Activated CD4-positive, alpha-beta T cell treated with anti-CD3 and anti-CD28 coated beads, Interleukin-2, Interleukin-6, amounts not matched to agents 100 ng/mL and 50 ng/mL, durations not matched to agents 16 hours and 8 hours (primary cell): ENCODE measurements at regions not wholly inside any gene's neighbourhood (a gene's known extent, or its start where the extent isn't known, plus 50 kb on each side); places are given as distances from the start of the nearest gene placed in this dataset.
"Not testable (repeated sequence)": the region's sequence is repeated elsewhere in the genome, so short reads cannot be mapped to it uniquely, and the experiment has no call there.

Experiments used
- DNase-seq: peaks from one replicate; pipeline ENCODE4 v3.0.0-alpha.2; 2020

GRCh38 chr12:75698052-75698451 lies 186.6 kb upstream of the KRR1 start:
- DNase-seq: no peak

- DNase-seq: no peak
Measured at GRCh38 chr12:75695926-75696325, 184.5 kb upstream of the KRR1 start.

GRCh38 chr12:75694534-75695268 lies 183.3 kb upstream of the KRR1 start:
- DNase-seq: no peak

GRCh38 chr12:75692876-75693275 lies 181.5 kb upstream of the KRR1 start:
- no peak for DNase-seq

GRCh38 chr12:75690296-75690955 lies 179.0 kb upstream of the KRR1 start:
- no peak for DNase-seq

- DNase-seq: not testable (repeated sequence)
Measured at GRCh38 chr12:75686233-75686632, 174.8 kb upstream of the KRR1 start.

- DNase-seq: no peak
Measured at GRCh38 chr12:75685617-75686225, 174.3 kb upstream of the KRR1 start.

- peak; percentile 15 for DNase-seq
Measured at GRCh38 chr12:75684678-75685616, 173.5 kb upstream of the KRR1 start.

- DNase-seq: not testable (repeated sequence)
Measured at GRCh38 chr12:75683995-75684586, 172.7 kb upstream of the KRR1 start.

- no peak for DNase-seq
Measured at GRCh38 chr12:75683220-75683619, 171.8 kb upstream of the KRR1 start.

- DNase-seq: no peak
Measured at GRCh38 chr12:75677522-75677921, 166.1 kb upstream of the KRR1 start.

- no peak for DNase-seq
Measured at GRCh38 chr12:75674393-75674792, 163.0 kb upstream of the KRR1 start.

GRCh38 chr12:75672200-75672599 lies 160.8 kb upstream of the KRR1 start:
- DNase-seq: no peak

GRCh38 chr12:75670216-75670615 lies 158.8 kb upstream of the KRR1 start:
- no peak for DNase-seq

- DNase-seq: no peak
Measured at GRCh38 chr12:75666939-75667334, 155.5 kb upstream of the KRR1 start.

GRCh38 chr12:75666126-75666938 lies 154.9 kb upstream of the KRR1 start:
- no peak for DNase-seq

- no peak for DNase-seq
Measured at GRCh38 chr12:75665216-75665615, 153.8 kb upstream of the KRR1 start.

- no peak for DNase-seq
Measured at GRCh38 chr12:75662511-75663159, 151.2 kb upstream of the KRR1 start.

- no peak for DNase-seq
Measured at GRCh38 chr12:75661908-75662307, 150.5 kb upstream of the KRR1 start.

GRCh38 chr12:75660805-75661404 lies 149.5 kb upstream of the KRR1 start:
- no peak for DNase-seq

GRCh38 chr12:75660107-75660530 lies 148.7 kb upstream of the KRR1 start:
- DNase-seq: peak; percentile 35
